GM10266 (cell line): ENCODE measurements at regions not wholly inside any gene's neighbourhood (a gene's known extent, or its start where the extent isn't known, plus 50 kb on each side); places are given as distances from the start of the nearest gene placed in this dataset.

Experiments
- DNase-seq: peaks from one replicate; pipeline ENCODE4 v3.0.0; 2012; ENCODE audit errors: extremely low spot score
- TF ChIP-seq, protein P1 (sequence below): IDR thresholded peaks from 2 replicates; pipeline ENCODE4 v1.5.1; 2012; ENCODE audit warnings: mild to moderate bottlenecking, low read depth; ENCODE audit not compliant: control insufficient read depth, insufficient read depth; ENCODE audit errors: missing control alignments

DNA sequence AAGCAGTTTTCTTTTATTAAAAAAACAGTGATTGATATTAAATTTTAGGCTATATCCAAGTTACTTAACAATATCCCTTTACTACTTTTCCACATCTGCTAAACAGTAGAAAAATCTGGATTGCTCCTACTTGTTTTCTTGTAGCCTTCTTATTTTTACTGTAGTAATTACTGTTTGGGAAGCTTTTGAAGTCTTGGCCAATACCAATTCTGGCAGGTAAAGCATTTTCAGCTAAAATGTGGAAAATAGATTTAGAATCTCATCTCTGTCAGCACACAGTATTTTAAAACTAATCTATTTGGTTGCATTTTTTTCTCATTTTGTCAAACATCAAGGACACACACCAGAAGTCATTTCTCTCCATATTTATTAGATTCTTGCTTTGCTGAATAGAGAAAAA is 1485.7 kb upstream of the PIK3C3 start:
- DNase-seq, result no peak
- TF ChIP-seq, protein P1, sequence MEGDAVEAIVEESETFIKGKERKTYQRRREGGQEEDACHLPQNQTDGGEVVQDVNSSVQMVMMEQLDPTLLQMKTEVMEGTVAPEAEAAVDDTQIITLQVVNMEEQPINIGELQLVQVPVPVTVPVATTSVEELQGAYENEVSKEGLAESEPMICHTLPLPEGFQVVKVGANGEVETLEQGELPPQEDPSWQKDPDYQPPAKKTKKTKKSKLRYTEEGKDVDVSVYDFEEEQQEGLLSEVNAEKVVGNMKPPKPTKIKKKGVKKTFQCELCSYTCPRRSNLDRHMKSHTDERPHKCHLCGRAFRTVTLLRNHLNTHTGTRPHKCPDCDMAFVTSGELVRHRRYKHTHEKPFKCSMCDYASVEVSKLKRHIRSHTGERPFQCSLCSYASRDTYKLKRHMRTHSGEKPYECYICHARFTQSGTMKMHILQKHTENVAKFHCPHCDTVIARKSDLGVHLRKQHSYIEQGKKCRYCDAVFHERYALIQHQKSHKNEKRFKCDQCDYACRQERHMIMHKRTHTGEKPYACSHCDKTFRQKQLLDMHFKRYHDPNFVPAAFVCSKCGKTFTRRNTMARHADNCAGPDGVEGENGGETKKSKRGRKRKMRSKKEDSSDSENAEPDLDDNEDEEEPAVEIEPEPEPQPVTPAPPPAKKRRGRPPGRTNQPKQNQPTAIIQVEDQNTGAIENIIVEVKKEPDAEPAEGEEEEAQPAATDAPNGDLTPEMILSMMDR, result no peak

DNA sequence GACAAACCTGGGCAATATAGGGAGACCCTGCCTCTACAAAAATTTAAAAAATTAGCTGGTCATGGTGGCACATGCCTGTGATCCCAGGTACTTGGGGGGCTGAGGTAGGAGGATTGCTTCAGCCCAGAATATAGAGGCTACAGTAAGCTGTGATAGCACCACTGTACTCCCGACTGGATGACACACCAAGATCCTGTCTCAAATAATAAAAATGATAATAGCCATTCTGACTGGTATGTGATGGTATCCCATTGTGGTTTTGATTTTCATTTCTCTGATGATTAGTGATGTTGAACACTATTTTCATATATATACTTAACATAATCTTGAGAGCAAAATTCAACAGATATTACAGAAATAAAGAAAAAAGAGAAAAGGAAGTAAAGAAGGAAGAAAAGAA is 1491.0 kb upstream of the PIK3C3 start:
- TF ChIP-seq, protein P1, result no peak
- DNase-seq, result no peak

DNA sequence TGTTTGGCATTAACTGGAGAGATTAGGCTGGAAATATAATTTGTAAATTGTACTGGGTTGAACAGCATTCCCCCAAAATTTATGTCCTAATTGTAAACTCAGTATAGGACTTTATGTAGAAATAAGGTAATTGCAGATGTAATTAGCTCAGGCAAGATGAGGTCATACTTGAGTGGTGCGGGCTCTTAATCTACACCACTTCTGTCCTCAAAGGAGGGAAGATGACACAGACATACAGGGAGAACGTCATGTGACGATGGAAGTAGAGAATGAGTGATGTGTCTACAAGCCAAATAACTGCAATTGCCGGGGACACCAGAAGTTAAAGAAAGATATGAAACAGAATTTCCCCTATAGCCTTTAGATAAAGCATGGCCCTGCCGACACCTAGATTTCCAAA is 1501.1 kb upstream of the PIK3C3 start:
- DNase-seq, result no peak
- TF ChIP-seq, protein P1, result no peak

- no peak for DNase-seq
- TF ChIP-seq, protein P1, result no peak
Observed at GRCh38 chr18:40452599-40452998, 1502.4 kb upstream of the PIK3C3 start.

DNA sequence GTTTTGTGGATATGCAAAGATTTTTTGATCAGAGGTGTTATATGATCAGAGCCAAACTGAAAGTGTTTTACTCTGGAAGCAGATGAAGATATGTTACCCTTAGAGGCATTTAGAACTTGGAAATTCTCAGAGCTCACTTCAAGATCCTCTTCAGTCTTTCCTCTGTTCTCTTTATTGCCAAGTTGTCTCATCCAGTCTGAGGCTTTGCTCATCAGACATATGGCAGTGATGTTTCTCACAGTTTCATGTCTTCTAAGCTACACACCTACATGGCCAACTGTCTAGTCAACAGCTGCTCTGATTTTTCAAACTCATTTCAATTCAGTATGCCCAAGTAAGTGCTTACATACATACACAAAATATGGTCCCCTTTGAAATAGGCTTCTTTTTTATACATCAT is 1504.3 kb upstream of the PIK3C3 start:
- TF ChIP-seq, protein P1, result no peak
- no peak for DNase-seq

DNA sequence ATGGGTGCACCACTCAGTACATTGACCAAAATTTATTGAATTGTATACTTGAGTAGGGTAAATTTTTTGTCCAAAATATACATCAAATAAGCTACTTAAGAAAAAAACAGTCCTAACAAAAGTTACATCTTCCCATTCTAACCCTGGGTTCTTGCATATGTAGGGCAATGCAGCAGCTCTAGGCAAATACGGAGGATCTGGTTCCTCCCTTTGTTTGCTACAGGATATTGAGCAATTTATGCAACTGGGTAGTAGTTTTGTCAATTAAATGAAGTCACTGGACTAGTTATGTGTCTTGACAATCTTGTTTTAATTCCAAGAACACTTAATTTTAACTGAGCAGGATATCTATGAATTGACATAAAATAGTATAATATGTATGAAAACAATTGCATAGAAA is 1507.2 kb upstream of the PIK3C3 start:
- no peak for DNase-seq
- TF ChIP-seq, protein P1, result no peak

- TF ChIP-seq, protein P1, result no peak
Observed at GRCh38 chr18:40440088-40440487, 1514.9 kb upstream of the PIK3C3 start.

More at GRCh38 chr18:40440088-40440487, 1514.9 kb upstream of the PIK3C3 start:
- no peak for DNase-seq
